ENCODE measurements at regions not wholly inside any gene's neighbourhood (a gene's known extent, or its start where the extent isn't known, plus 50 kb on each side); places are given as distances from the start of the nearest gene placed in this dataset.

DNA sequence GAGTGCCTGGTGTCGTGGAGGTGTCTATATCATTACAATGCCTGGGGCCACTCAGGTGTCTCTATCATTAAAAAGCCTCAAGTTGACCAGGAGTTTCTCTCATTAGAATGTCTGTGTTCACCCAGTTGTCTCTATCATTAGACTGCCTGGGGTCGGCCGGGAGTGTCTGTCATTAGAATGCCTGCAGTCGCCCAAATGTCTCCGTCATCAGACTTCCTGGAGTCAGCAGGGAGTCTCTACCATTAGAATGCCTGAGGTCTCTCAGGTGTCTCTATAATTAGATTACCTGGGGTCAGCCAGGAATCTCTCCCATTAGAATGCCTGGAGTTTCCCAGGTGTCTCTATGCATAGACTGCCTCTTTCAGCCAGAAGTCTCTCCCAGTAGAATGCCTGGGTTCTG lies 1477.6 kb downstream of the UQCRFS1 start:
- Histone ChIP-seq H3K9me3 (ENCODE audit: insufficient read depth, low read depth, low read length) (peaks cover 3% of the 10 kb centered on the region; the same call in 1 of the 2 replicates), H3K4me2 (ENCODE audit: low read depth, low read length, poor library complexity, severe bottlenecking) (no peak overlapping the region), H3K27me3 (ENCODE audit: insufficient read depth, low read length, poor library complexity, severe bottlenecking) (no peaks in the 10 kb centered on the region), H3K4me1 (ENCODE audit: insufficient read depth, low read length, poor library complexity, severe bottlenecking) (no peaks in the 10 kb centered on the region), H3K79me2 (ENCODE audit: insufficient read depth, low read length) (no peaks in the 10 kb centered on the region), H2AFZ (ENCODE audit: low read length) (no peak overlapping the region), H3K9ac (ENCODE audit: low read depth, low read length, poor library complexity, severe bottlenecking) (no peak overlapping the region), H3F3A (ENCODE audit: low read depth) (no peaks in the 10 kb centered on the region), H4K20me1 (ENCODE audit: insufficient read depth, low read length, poor library complexity, severe bottlenecking) (no peaks in the 10 kb centered on the region), H3K4me3 (ENCODE audit: low read length, poor library complexity, severe bottlenecking) (no peak overlapping the region), H3K9me2 (replicated peaks; ENCODE audit: low read depth, low read length) (no peaks in the 10 kb centered on the region), H3K36me3 (ENCODE audit: insufficient read depth, low read length) (0 out of 2 replicates have a peak, but pooled peaks cover 3% of the 10 kb centered on the region)
- TF ChIP-seq, protein P1, sequence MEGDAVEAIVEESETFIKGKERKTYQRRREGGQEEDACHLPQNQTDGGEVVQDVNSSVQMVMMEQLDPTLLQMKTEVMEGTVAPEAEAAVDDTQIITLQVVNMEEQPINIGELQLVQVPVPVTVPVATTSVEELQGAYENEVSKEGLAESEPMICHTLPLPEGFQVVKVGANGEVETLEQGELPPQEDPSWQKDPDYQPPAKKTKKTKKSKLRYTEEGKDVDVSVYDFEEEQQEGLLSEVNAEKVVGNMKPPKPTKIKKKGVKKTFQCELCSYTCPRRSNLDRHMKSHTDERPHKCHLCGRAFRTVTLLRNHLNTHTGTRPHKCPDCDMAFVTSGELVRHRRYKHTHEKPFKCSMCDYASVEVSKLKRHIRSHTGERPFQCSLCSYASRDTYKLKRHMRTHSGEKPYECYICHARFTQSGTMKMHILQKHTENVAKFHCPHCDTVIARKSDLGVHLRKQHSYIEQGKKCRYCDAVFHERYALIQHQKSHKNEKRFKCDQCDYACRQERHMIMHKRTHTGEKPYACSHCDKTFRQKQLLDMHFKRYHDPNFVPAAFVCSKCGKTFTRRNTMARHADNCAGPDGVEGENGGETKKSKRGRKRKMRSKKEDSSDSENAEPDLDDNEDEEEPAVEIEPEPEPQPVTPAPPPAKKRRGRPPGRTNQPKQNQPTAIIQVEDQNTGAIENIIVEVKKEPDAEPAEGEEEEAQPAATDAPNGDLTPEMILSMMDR (conservative IDR thresholded peaks at IDR 0.05; ENCODE audit: low read length): no peak
- no peak for TF ChIP-seq EZH2phosphoT487 (IDR thresholded peaks at IDR 0.05; ENCODE audit: borderline replicate concordance)

DNA sequence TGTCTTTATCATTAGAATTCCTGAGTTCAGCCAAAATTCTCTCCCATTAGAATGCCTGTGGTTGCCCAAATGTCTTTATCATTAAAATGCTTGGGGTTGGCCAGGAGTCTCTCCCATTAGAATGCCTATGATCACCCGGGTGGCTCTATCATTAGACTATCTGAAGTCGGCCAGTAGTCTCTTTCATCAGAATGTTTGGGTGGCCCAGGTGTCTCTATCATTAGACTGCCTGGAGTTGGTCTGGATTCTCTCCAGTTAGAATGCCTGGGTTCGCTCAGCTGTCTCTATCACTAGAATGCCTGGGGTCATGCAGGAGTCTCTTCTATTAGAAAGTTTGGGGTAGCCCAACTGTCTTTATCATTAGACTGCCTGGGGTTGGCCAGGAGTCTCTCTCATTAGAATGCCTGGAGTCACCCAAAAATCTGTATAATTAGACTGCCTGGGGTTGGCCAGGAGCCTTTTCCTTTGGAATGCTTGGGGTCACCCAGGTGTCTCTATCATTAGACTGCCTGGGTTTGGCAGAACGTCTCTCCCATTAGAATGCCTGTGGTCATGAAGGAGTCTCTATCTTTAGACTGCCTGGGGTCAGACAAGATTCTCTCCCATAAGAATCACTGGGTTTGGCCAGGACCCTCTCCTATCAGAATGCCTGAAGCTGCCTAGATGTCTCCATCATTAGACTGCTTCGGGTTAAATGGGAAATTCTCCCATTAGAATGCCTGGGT lies 1478.3 kb downstream of the UQCRFS1 start:
- Histone ChIP-seq H4K20me1 (ENCODE audit: insufficient read depth, low read length, poor library complexity, severe bottlenecking) (no peaks in the 10 kb centered on the region), H2AFZ (ENCODE audit: low read length) (no peak overlapping the region), H3K27me3 (ENCODE audit: insufficient read depth, low read length, poor library complexity, severe bottlenecking) (no peaks in the 10 kb centered on the region), H3K9me3 (ENCODE audit: insufficient read depth, low read depth, low read length) (peaks cover 5% of the 10 kb centered on the region; the same call in 1 of the 2 replicates), H3K4me3 (ENCODE audit: low read length, poor library complexity, severe bottlenecking) (no peak overlapping the region), H3F3A (ENCODE audit: low read depth) (no peaks in the 10 kb centered on the region), H3K9ac (ENCODE audit: low read depth, low read length, poor library complexity, severe bottlenecking) (no peak overlapping the region), H3K4me2 (ENCODE audit: low read depth, low read length, poor library complexity, severe bottlenecking) (no peak overlapping the region), H3K4me1 (ENCODE audit: insufficient read depth, low read length, poor library complexity, severe bottlenecking) (no peaks in the 10 kb centered on the region), H3K36me3 (ENCODE audit: insufficient read depth, low read length) (0 out of 2 replicates have a peak, but pooled peaks cover 5% of the 10 kb centered on the region), H3K79me2 (ENCODE audit: insufficient read depth, low read length) (no peaks in the 10 kb centered on the region), H3K9me2 (replicated peaks; ENCODE audit: low read depth, low read length) (no peaks in the 10 kb centered on the region)
- TF ChIP-seq EZH2phosphoT487 (IDR thresholded peaks at IDR 0.05; ENCODE audit: borderline replicate concordance): no peak
- TF ChIP-seq, protein P1 (conservative IDR thresholded peaks at IDR 0.05; ENCODE audit: low read length): no peak

DNA sequence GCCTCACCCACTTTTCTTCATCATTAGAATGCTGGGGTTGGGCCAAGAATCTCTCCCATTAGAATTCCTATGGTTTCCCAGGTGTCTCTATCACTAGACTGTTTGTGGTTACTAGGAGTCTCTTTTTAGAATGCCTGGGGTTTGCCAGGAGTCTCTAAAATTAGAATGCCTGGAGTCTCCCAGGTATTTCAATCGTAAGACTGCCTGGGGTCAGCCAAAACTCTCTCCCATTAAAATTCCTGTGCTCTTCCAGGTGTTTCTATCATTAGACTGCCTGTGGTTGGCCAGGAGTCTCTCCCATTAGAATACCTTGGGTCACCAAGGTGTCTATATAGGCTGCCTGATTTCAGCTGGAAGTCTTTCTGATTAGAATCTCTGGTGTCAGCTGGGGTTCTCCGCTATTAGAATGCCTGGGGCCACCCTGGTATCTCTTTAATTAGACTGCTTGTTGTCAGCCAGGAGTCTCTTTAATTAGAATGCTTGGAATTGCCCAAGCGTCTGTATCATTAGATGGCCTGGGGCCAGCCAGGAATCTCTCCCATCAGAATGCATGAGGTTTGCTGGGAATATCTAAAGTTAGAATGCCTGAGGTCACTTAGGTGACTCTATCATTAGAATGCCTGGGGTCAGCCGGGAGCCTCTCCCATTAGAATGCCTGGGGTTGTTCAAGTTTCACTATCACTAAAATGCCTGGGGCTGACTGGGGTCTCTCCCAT lies 1479.2 kb downstream of the UQCRFS1 start:
- Histone ChIP-seq H3K4me1 (ENCODE audit: insufficient read depth, low read length, poor library complexity, severe bottlenecking) (no peaks in the 10 kb centered on the region), H3K36me3 (ENCODE audit: insufficient read depth, low read length) (0 out of 2 replicates have a peak, but pooled peaks cover 5% of the 10 kb centered on the region)
- TF ChIP-seq, protein P1 (conservative IDR thresholded peaks at IDR 0.05; ENCODE audit: low read length): no peak
- TF ChIP-seq EZH2phosphoT487 (IDR thresholded peaks at IDR 0.05; ENCODE audit: borderline replicate concordance): no peak

More for the DNA sequence above, 1479.2 kb downstream of the UQCRFS1 start:
- H3K27me3 ChIP-seq (ENCODE audit: insufficient read depth, low read length, poor library complexity, severe bottlenecking): no peaks in the 10 kb centered on the region
- H3F3A ChIP-seq (ENCODE audit: low read depth): no peaks in the 10 kb centered on the region
- H3K4me2 ChIP-seq (ENCODE audit: low read depth, low read length, poor library complexity, severe bottlenecking): no peak overlapping the region
- H2AFZ ChIP-seq (ENCODE audit: low read length): no peak overlapping the region
- no peaks in the 10 kb centered on the region for H3K9me2 ChIP-seq (replicated peaks; ENCODE audit: low read depth, low read length)
- peaks cover 14% of the 10 kb centered on the region; the same call in 1 of the 2 replicates for H3K9me3 ChIP-seq (ENCODE audit: insufficient read depth, low read depth, low read length)
- no peak overlapping the region for H3K9ac ChIP-seq (ENCODE audit: low read depth, low read length, poor library complexity, severe bottlenecking)
- H4K20me1 ChIP-seq (ENCODE audit: insufficient read depth, low read length, poor library complexity, severe bottlenecking): no peaks in the 10 kb centered on the region
- H3K4me3 ChIP-seq (ENCODE audit: low read length, poor library complexity, severe bottlenecking): no peak overlapping the region
- no peaks in the 10 kb centered on the region for H3K79me2 ChIP-seq (ENCODE audit: insufficient read depth, low read length)

Data from Loucy (cell line).